ENCODE measurements at regions not wholly inside any gene's neighbourhood (a gene's known extent, or its start where the extent isn't known, plus 50 kb on each side); places are given as distances from the start of the nearest gene placed in this dataset.

DNA sequence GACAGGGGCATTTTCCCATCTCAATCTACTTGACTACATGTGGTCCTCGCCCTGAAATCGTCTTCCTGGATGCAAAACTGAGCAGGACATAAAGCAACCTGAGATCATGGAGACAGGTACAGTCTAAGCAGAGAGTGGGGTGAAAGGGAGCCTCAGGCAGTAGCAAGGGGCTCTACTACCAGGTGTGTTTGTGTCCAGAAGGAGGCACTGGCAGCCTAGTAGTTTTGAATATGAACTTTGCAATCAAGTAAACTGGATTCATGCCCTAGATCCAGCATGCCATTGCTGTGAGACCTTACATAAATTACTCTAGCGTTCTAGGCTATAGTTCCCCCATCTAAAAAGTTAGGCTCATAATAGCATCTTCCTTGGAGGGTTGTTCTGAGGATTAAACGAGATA is 147.4 kb downstream of the TXNL1 start:
- TF ChIP-seq GATA2 (IDR thresholded peaks at IDR 0.05; ENCODE audit: low read depth, low read length): no peak
- no peak for TF ChIP-seq GATA3 (IDR thresholded peaks at IDR 0.05; ENCODE audit: low read depth, low read length)

Measured in SH-SY5Y (cell line).